Activated T-helper 1 cell treated with Interleukin-2 at 50 U/mL for 16 hours (primary cell): ENCODE measurements at regions not wholly inside any gene's neighbourhood (a gene's known extent, or its start where the extent isn't known, plus 50 kb on each side); places are given as distances from the start of the nearest gene placed in this dataset.
"Not testable (repeated sequence)": the region's sequence is repeated elsewhere in the genome, so short reads cannot be mapped to it uniquely, and the experiment has no call there.

ENCODE experiments used
- DNase-seq: peaks from one replicate; pipeline ENCODE4 v3.0.0-alpha.2; 2020; ENCODE audit warnings: low read depth

- DNase-seq, result not testable (repeated sequence)
Measured at GRCh38 chr9:78172610-78173009, 63.3 kb upstream of the CEP78 start.

- no peak for DNase-seq
Measured at GRCh38 chr9:78171651-78172050, 64.2 kb upstream of the CEP78 start.

- DNase-seq, result no peak
Measured at GRCh38 chr9:78169125-78169524, 66.8 kb upstream of the CEP78 start.

- DNase-seq, result no peak
Measured at GRCh38 chr9:78167356-78167755, 68.5 kb upstream of the CEP78 start.

GRCh38 chr9:78163834-78164233 lies 72.0 kb upstream of the CEP78 start:
- no peak for DNase-seq

- DNase-seq, result no peak
Measured at GRCh38 chr9:78158286-78158685, 77.6 kb upstream of the CEP78 start.

GRCh38 chr9:78150983-78151356 lies 84.9 kb upstream of the CEP78 start:
- DNase-seq, result no peak

GRCh38 chr9:78150312-78150982 lies 85.4 kb upstream of the CEP78 start:
- DNase-seq, result no peak

- no peak for DNase-seq
Measured at GRCh38 chr9:78149702-78150291, 86.1 kb upstream of the CEP78 start.

GRCh38 chr9:78146241-78146640 lies 89.6 kb upstream of the CEP78 start:
- no peak for DNase-seq

- DNase-seq, result no peak
Measured at GRCh38 chr9:78144663-78145377, 91.1 kb upstream of the CEP78 start.

GRCh38 chr9:78144008-78144381 lies 91.9 kb upstream of the CEP78 start:
- no peak for DNase-seq

- DNase-seq, result no peak
Measured at GRCh38 chr9:78143281-78144007, 92.4 kb upstream of the CEP78 start.

- not testable (repeated sequence) for DNase-seq
Measured at GRCh38 chr9:78142264-78142663, 93.6 kb upstream of the CEP78 start.

- no peak for DNase-seq
Measured at GRCh38 chr9:78133751-78134150, 102.1 kb upstream of the CEP78 start.

GRCh38 chr9:78132701-78133058 lies 101.1 kb upstream of the GNAQ start:
- DNase-seq, result no peak

GRCh38 chr9:78131969-78132700 lies 100.5 kb upstream of the GNAQ start:
- no peak for DNase-seq

GRCh38 chr9:78130853-78131252 lies 99.2 kb upstream of the GNAQ start:
- no peak for DNase-seq

GRCh38 chr9:78130004-78130403 lies 98.4 kb upstream of the GNAQ start:
- DNase-seq, result no peak

- DNase-seq, result no peak
Measured at GRCh38 chr9:78127279-78128225, 95.9 kb upstream of the GNAQ start.

GRCh38 chr9:78123808-78124207 lies 92.2 kb upstream of the GNAQ start:
- no peak for DNase-seq
